Fibroblast of lung (primary cell): ENCODE measurements at regions not wholly inside any gene's neighbourhood (a gene's known extent, or its start where the extent isn't known, plus 50 kb on each side); places are given as distances from the start of the nearest gene placed in this dataset.

Experiments used
- CTCF ChIP-seq, 2 donors: IDR thresholded peaks in 1 of 2; conservative IDR thresholded peaks in 1 of 2; 1 replicate in 1 of 2; 2 replicates in 1 of 2; pipeline ENCODE4 v1.5.1; 2011 to 2012; ENCODE audit warnings: low read length in 2 of 2, control low read depth in 1 of 2, inconsistent platforms in 1 of 2, low read depth in 1 of 2, mild to moderate bottlenecking in 1 of 2
- EZH2 ChIP-seq: IDR thresholded peaks from 2 replicates; pipeline ENCODE4 v1.5.1; 2012; ENCODE audit warnings: low read length, control low read depth, mild to moderate bottlenecking; ENCODE audit errors: missing control alignments

GRCh38 chr9:107639426-107639825, 149.9 kb upstream of the KLF4 start:
- no peak for TF ChIP-seq EZH2
- TF ChIP-seq CTCF (conservative IDR thresholded peaks at IDR 0.05 in 1 of 2, IDR thresholded peaks at IDR 0.05 in 1 of 2; ENCODE audit: low read depth in 1 of 2, low read length in 2 of 2) = no peak
